Muscle of leg (tissue), 3 donors: ENCODE measurements at regions not wholly inside any gene's neighbourhood (a gene's known extent, or its start where the extent isn't known, plus 50 kb on each side); places are given as distances from the start of the nearest gene placed in this dataset.
A peak's percentile ranks its signal among the peaks of the same experiment; 100 is the strongest.
"Not testable (repeated sequence)": the region's sequence is repeated elsewhere in the genome, so short reads cannot be mapped to it uniquely, and the experiment has no call there.

Source experiments
- DNase-seq: peaks from one replicate; pipeline ENCODE4 v3.0.0; 2013
- H3K27ac ChIP-seq: one replicate; pipeline ENCODE4 v1.5.1; 2013; ENCODE audit warnings: mild to moderate bottlenecking, low read length, control low read depth
- H3K27me3 ChIP-seq: one replicate; pipeline ENCODE4 v1.6.1; 2013; ENCODE audit warnings: low read length; ENCODE audit not compliant: control insufficient read depth, insufficient read depth
- H3K36me3 ChIP-seq: one replicate; pipeline ENCODE4 v1.6.1; 2013; ENCODE audit warnings: low read length; ENCODE audit not compliant: control insufficient read depth, insufficient read depth
- H3K4me1 ChIP-seq: one replicate; pipeline ENCODE4 v1.6.1; 2013; ENCODE audit warnings: low read length; ENCODE audit not compliant: control insufficient read depth, insufficient read depth
- H3K4me3 ChIP-seq: one replicate; pipeline ENCODE4 v1.5.1; 2013; ENCODE audit warnings: low read length, control low read depth
- H3K9me3 ChIP-seq: replicated peaks from 2 replicates; pipeline ENCODE4 v1.6.1; 2013; ENCODE audit warnings: low read depth, low read length; ENCODE audit not compliant: control insufficient read depth
- WGBS: methylation state at CpG from one replicate; pipeline ENCODE4 v1.1.5; 2013; ENCODE audit warnings: missing lambda C conversion rate; ENCODE audit not compliant: insufficient coverage; 5-methylcytosine and 5-hydroxymethylcytosine counted together

- no peaks in the 10 kb centered on the region for H3K9me3 ChIP-seq
- H3K27ac ChIP-seq = no peak overlapping the region
- WGBS = 82% methylated on average over 4 of the region's 9 CpGs
- no peaks in the 10 kb centered on the region for H3K4me1 ChIP-seq
- H3K4me3 ChIP-seq = no peak overlapping the region
- H3K36me3 ChIP-seq = no peaks in the 10 kb centered on the region
- no peak for DNase-seq
- no peaks in the 10 kb centered on the region for H3K27me3 ChIP-seq
Observed at GRCh38 chr5:6548756-6549285, 84.0 kb downstream of the NSUN2 start.

GRCh38 chr5:6547926-6548519 is 84.8 kb downstream of the NSUN2 start:
- not testable (repeated sequence) for H3K27ac ChIP-seq, DNase-seq, H3K4me1 ChIP-seq

GRCh38 chr5:6547498-6547897 is 85.3 kb downstream of the NSUN2 start:
- no peaks in the 10 kb centered on the region for H3K9me3 ChIP-seq
- no peaks in the 10 kb centered on the region for H3K27me3 ChIP-seq
- no peaks in the 10 kb centered on the region for H3K4me1 ChIP-seq
- H3K4me3 ChIP-seq = no peak overlapping the region
- H3K36me3 ChIP-seq = no peaks in the 10 kb centered on the region
- H3K27ac ChIP-seq = no peak overlapping the region
- 95% methylated on average over 2 of the region's 5 CpGs for WGBS
- DNase-seq = no peak

More at GRCh38 chr5:6547926-6548519, 84.8 kb downstream of the NSUN2 start:
- not testable (repeated sequence) for H3K4me3 ChIP-seq, H3K27me3 ChIP-seq, H3K9me3 ChIP-seq, H3K36me3 ChIP-seq
- WGBS = no CpG with 5 or more reads among the region's 7 CpGs

GRCh38 chr5:6545770-6546690 is 86.8 kb downstream of the NSUN2 start:
- Histone ChIP-seq H3K27me3 (no peaks in the 10 kb centered on the region), H3K27ac (peak overlapping the region; percentile 29), H3K4me1 (peaks cover 4% of the 10 kb centered on the region), H3K4me3 (no peak overlapping the region), H3K9me3 (no peaks in the 10 kb centered on the region), H3K36me3 (no peaks in the 10 kb centered on the region)
- no peak for DNase-seq
- 67% methylated on average over 21 of the region's 24 CpGs for WGBS

DNA sequence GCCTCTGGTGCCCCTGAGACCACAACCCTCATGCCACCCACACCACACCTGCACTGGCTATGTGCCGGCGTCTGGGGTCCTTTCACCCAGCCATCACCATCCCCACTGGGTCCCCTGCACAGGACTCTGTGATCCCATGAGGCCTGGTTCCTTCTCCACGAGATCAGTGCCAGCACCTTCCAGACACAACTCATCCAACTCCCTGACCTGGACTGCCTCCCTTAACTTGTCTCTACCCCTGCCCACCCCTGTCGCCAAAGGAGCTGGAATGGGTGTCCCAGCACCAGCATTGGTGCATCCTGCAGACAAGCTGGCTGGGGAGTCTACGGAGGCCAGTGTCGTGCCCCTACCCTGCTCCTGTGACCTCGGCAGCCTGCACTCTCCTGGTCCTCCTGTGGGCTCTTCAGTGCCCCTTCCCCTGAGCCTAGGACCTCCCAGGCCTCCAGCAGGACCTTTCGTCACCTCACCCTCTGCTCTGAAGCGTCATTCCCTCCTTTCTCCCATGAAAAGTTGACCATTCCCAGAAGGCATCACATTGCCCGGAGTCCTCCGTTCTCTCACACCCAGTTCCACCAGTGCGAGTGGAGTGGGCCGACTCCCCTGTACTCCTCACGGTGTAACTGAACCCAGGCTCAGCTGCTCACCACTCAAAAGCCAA is 87.7 kb downstream of the NSUN2 start:
- H3K27ac ChIP-seq = no peak overlapping the region

DNA sequence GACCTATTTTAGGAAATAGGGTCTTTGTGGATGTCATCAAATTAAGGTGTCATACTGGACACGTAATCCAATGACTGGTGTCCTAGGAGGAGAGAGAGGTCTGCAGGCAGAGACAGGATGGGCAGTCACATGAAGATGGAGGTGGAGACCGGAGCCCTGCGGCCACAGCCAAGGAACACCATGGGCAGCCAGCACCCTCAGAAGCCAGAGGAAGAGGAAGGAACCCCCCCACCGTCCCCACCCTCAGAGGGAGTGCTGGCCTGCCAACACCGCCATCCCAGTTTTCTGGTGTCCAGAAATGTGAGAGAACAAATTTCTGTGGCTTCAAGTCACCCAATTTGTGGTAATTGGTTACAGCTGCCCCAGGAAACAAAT is 88.3 kb downstream of the NSUN2 start:
- Histone ChIP-seq H3K36me3 (no peaks in the 10 kb centered on the region), H3K27me3 (no peaks in the 10 kb centered on the region), H3K9me3 (no peaks in the 10 kb centered on the region), H3K4me3 (no peak overlapping the region), H3K4me1 (peaks cover 9% of the 10 kb centered on the region), H3K27ac (no peak overlapping the region)
- WGBS = 86% methylated on average over 1 of the region's 5 CpGs
- no peak for DNase-seq

More for the DNA sequence above, 87.7 kb downstream of the NSUN2 start:
- no peak for DNase-seq
- H3K36me3 ChIP-seq = no peaks in the 10 kb centered on the region
- WGBS = 89% methylated on average over 9 of the region's 14 CpGs
- no peak overlapping the region for H3K4me3 ChIP-seq
- H3K4me1 ChIP-seq = peaks cover 8% of the 10 kb centered on the region
- no peaks in the 10 kb centered on the region for H3K9me3 ChIP-seq
- H3K27me3 ChIP-seq = no peaks in the 10 kb centered on the region
